Aorta (tissue), 5 donors: ENCODE measurements at regions not wholly inside any gene's neighbourhood (a gene's known extent, or its start where the extent isn't known, plus 50 kb on each side); places are given as distances from the start of the nearest gene placed in this dataset.

ENCODE experiments used
- ATAC-seq: fragments of 200-7000 bp; cut with Tn5 transposase; one replicate; pipeline ENCODE4 v1.9.1; 2022; ENCODE audit warnings: moderate library complexity; ENCODE audit not compliant: low FRiP score
- DNase-seq, 2 donors: peaks; one replicate each; pipeline ENCODE4 v3.0.0-alpha.2; 2020
- H3K27ac ChIP-seq, 2 donors: one replicate each; pipeline ENCODE4 v1.5.1; 2013; ENCODE audit warnings: low read length in 2 of 2, mild to moderate bottlenecking in 2 of 2, moderate library complexity in 2 of 2, control low read depth in 1 of 2, inconsistent platforms in 1 of 2, low read depth in 1 of 2
- H3K27me3 ChIP-seq, 2 donors: one replicate each; pipeline ENCODE4 v1.6.1; 2013; ENCODE audit warnings: control low read depth in 1 of 2, low read length in 1 of 2, mild to moderate bottlenecking in 1 of 2, moderate library complexity in 1 of 2; ENCODE audit not compliant: insufficient read depth in 2 of 2, control insufficient read depth in 1 of 2
- H3K36me3 ChIP-seq, 2 donors: one replicate each; pipeline ENCODE4 v1.6.1; 2013; ENCODE audit warnings: control low read depth in 1 of 2, low read length in 1 of 2, mild to moderate bottlenecking in 1 of 2; ENCODE audit not compliant: insufficient read depth in 2 of 2, control insufficient read depth in 1 of 2
- H3K4me1 ChIP-seq, 2 donors: one replicate each; pipeline ENCODE4 v1.6.1; 2013; ENCODE audit warnings: low read length in 2 of 2, control low read depth in 1 of 2, mild to moderate bottlenecking in 1 of 2, moderate library complexity in 1 of 2; ENCODE audit not compliant: insufficient read depth in 2 of 2, control insufficient read depth in 1 of 2
- H3K4me3 ChIP-seq, 2 donors: one replicate each; pipeline ENCODE4 v1.5.1; 2013; ENCODE audit warnings: low read length in 2 of 2, control low read depth in 1 of 2, mild to moderate bottlenecking in 1 of 2
- H3K9me3 ChIP-seq: one replicate; pipeline ENCODE4 v1.6.1; 2013; ENCODE audit warnings: mild to moderate bottlenecking, low read length; ENCODE audit not compliant: control insufficient read depth
- WGBS, 2 donors: extraction: QIAGEN DNeasy Blood & Tissue Kit; methylation state at CpG; one replicate each; pipeline ENCODE4 v1.1.7; 2013; 5-methylcytosine and 5-hydroxymethylcytosine counted together
- intact Hi-C, 2 donors: fragments of 100-400 bp; cut with DNase I; formaldehyde crosslinking; loops; one replicate each; pipeline versions ENCODE4 v1.14.2 to v1.15.0; 2022
- donor health status: healthy with polysubstance abuse.
- donor health status: Bipolar disorder and iron deficiency.
- donor health status: DM: no; HTN: no; CAD: no.
- donor health status: DM: no; HTN: no; CAD: no.
- donor health status: DM: yes; HTN: yes; CAD: no.

- H3K27me3 ChIP-seq = no peaks in the 10 kb centered on the region
- intact Hi-C loops = no loop called here
- no peaks in the 10 kb centered on the region for H3K4me1 ChIP-seq
- no peaks in the 10 kb centered on the region for H3K36me3 ChIP-seq
- no peak for ATAC-seq
- H3K27ac ChIP-seq = no peak overlapping the region
- no peaks in the 10 kb centered on the region for H3K9me3 ChIP-seq
- no peak overlapping the region for H3K4me3 ChIP-seq
- WGBS, 2 donors = 76 to 84% methylated on average over 7 of the region's 7 CpGs
- DNase-seq = no peak
These were observed 90.5 kb upstream of the CDH10 start for GRCh38 chr5:24735284-24735683.

GRCh38 chr5:24732184-24732583 lies 87.4 kb upstream of the CDH10 start:
- no peak for DNase-seq
- no peaks in the 10 kb centered on the region for H3K4me1 ChIP-seq
- no peak overlapping the region for H3K27ac ChIP-seq
- H3K36me3 ChIP-seq = no peaks in the 10 kb centered on the region
- no peaks in the 10 kb centered on the region for H3K27me3 ChIP-seq
- H3K4me3 ChIP-seq = no peak overlapping the region
- WGBS, 2 donors = 74 to 75% methylated on average over 5 of the region's 5 CpGs
- ATAC-seq = no peak
- no peaks in the 10 kb centered on the region for H3K9me3 ChIP-seq
- intact Hi-C loops = no loop called here

GRCh38 chr5:24720743-24721142 lies 76.0 kb upstream of the CDH10 start:
- intact Hi-C loops = no loop called here

GRCh38 chr5:24714746-24715145 lies 70.0 kb upstream of the CDH10 start:
- Histone ChIP-seq H3K4me3 (no peak overlapping the region), H3K36me3 (no peaks in the 10 kb centered on the region)

More at GRCh38 chr5:24720743-24721142, 76.0 kb upstream of the CDH10 start:
- H3K9me3 ChIP-seq = no peaks in the 10 kb centered on the region
- no peaks in the 10 kb centered on the region for H3K36me3 ChIP-seq
- ATAC-seq (no peak), DNase-seq (no peak)
- no peaks in the 10 kb centered on the region for H3K27me3 ChIP-seq
- H3K4me1 ChIP-seq = no peaks in the 10 kb centered on the region
- WGBS, 2 donors = 91% methylated on average over 3 of the region's 3 CpGs
- no peak overlapping the region for H3K4me3 ChIP-seq
- H3K27ac ChIP-seq = no peak overlapping the region

GRCh38 chr5:24712947-24713346 lies 68.2 kb upstream of the CDH10 start:
- Histone ChIP-seq H3K4me3 (no peak overlapping the region), H3K27me3 (no peaks in the 10 kb centered on the region), H3K27ac (no peak overlapping the region), H3K9me3 (no peaks in the 10 kb centered on the region), H3K36me3 (no peaks in the 10 kb centered on the region), H3K4me1 (no peaks in the 10 kb centered on the region)
- 20 to 21% methylated on average over 2 of the region's 2 CpGs for WGBS, 2 donors
- intact Hi-C loops = no loop called here
- ATAC-seq (no peak), DNase-seq (no peak)

More at GRCh38 chr5:24714746-24715145, 70.0 kb upstream of the CDH10 start:
- no peak overlapping the region for H3K27ac ChIP-seq
- intact Hi-C loops = no loop called here
- ATAC-seq (no peak), DNase-seq (no peak)
- no peaks in the 10 kb centered on the region for H3K27me3 ChIP-seq
- H3K9me3 ChIP-seq = no peaks in the 10 kb centered on the region
- H3K4me1 ChIP-seq = no peaks in the 10 kb centered on the region
- WGBS, 2 donors = 26 to 29% methylated on average over 4 of the region's 4 CpGs

- 93 to 98% methylated on average over 1 of the region's 1 CpG for WGBS, 2 donors
- no peak overlapping the region for H3K27ac ChIP-seq
- no peaks in the 10 kb centered on the region for H3K27me3 ChIP-seq
- no peak overlapping the region for H3K4me3 ChIP-seq
- no peaks in the 10 kb centered on the region for H3K36me3 ChIP-seq
- H3K9me3 ChIP-seq = no peaks in the 10 kb centered on the region
- intact Hi-C loops = no loop called here
- DNase-seq = no peak
- no peaks in the 10 kb centered on the region for H3K4me1 ChIP-seq
- ATAC-seq = no peak
These were observed 67.3 kb upstream of the CDH10 start for GRCh38 chr5:24712047-24712446.

- Histone ChIP-seq H3K27me3 (no peaks in the 10 kb centered on the region), H3K9me3 (no peaks in the 10 kb centered on the region), H3K4me3 (no peak overlapping the region), H3K4me1 (no peaks in the 10 kb centered on the region), H3K27ac (no peak overlapping the region), H3K36me3 (no peaks in the 10 kb centered on the region)
- ATAC-seq (no peak), DNase-seq (no peak)
- intact Hi-C loops = no loop called here
These were observed 59.2 kb upstream of the CDH10 start for GRCh38 chr5:24703934-24704333.
